ENCODE measurements at regions not wholly inside any gene's neighbourhood (a gene's known extent, or its start where the extent isn't known, plus 50 kb on each side); places are given as distances from the start of the nearest gene placed in this dataset.

DNA sequence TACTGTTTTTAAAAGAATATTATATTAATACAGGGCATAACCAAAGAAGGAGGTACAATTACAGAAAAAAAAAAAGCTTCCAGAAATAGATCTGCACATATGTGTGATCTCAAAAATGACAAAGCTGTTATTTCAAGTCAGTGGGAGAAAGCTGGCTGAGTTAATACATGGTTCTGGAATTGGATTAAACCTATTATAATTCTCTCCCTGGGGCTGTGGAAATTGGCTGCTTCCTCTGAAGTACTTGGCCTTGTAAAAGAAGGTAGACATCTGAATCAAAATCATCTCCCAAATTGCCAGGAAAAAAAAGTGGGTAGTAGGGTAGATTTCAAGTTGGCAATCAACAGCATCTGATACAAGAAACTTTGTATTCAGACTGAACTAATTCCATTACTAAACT is 723.9 kb upstream of the ALCAM start:
- TF ChIP-seq, protein P1, sequence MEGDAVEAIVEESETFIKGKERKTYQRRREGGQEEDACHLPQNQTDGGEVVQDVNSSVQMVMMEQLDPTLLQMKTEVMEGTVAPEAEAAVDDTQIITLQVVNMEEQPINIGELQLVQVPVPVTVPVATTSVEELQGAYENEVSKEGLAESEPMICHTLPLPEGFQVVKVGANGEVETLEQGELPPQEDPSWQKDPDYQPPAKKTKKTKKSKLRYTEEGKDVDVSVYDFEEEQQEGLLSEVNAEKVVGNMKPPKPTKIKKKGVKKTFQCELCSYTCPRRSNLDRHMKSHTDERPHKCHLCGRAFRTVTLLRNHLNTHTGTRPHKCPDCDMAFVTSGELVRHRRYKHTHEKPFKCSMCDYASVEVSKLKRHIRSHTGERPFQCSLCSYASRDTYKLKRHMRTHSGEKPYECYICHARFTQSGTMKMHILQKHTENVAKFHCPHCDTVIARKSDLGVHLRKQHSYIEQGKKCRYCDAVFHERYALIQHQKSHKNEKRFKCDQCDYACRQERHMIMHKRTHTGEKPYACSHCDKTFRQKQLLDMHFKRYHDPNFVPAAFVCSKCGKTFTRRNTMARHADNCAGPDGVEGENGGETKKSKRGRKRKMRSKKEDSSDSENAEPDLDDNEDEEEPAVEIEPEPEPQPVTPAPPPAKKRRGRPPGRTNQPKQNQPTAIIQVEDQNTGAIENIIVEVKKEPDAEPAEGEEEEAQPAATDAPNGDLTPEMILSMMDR (IDR thresholded peaks at IDR 0.05; ENCODE audit: insufficient read depth, low read depth, low read length) = no peak
- ChIA-PET POLR2A (no interaction called here), CTCF (interaction anchor here (0.6 kb wide), 1 partner anchor 285 kb away, joined by 4 read pairs; no protein-coding TSS in a partner anchor)
- DNase-seq (ENCODE audit: low read depth) = no peak
- Histone ChIP-seq H3K27me3 (ENCODE audit: control insufficient read depth, insufficient read depth, low read length) (no peaks in the 10 kb centered on the region), H3K4me3 (ENCODE audit: low read depth, low read length) (no peak overlapping the region), H3K36me3 (ENCODE audit: control insufficient read depth, insufficient read depth, low read length) (no peaks in the 10 kb centered on the region)

DNA sequence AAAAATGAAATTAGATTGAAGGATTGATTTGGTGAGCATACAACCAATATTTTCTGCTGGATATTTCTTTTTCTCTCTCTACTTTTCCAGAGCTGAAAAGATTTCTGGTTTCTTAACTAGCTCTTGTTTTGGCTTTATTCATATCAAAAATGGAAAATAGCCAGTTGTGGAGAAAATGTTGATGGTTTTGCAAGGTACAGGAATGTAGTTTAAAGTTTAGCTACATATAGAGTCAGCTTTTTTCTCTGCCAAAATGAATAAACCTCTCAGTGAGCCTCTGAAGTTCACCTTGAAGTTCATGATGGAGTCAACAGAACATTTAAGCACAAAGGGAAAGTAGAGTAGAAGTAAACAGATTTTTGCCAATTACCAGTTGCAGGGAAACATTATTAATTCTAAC is 720.5 kb upstream of the ALCAM start:
- CTCF ChIA-PET = no interaction called here

DNA sequence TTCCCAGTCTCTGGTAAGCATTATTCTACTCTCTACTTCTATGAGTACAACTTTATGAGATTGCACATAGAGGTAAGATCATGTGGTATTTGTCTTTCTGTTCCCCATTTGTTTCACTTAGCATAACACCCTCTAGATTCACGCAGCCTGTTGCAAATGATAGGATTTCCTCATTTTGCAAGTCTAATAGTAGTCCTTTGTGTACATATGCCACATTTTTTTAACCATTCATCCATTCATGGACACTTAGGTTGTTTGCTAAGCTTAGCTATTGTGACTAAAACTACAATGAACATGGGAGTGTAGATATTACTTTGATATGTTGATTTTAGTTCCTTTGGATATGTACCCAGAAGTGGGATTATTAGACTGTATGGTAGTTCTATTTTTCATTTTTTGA is 717.9 kb upstream of the ALCAM start:
- TF ChIP-seq, protein P1 (IDR thresholded peaks at IDR 0.05; ENCODE audit: insufficient read depth, low read depth, low read length) = no peak
- Histone ChIP-seq H3K27me3 (ENCODE audit: control insufficient read depth, insufficient read depth, low read length) (no peaks in the 10 kb centered on the region), H3K36me3 (ENCODE audit: control insufficient read depth, insufficient read depth, low read length) (no peaks in the 10 kb centered on the region), H3K4me3 (ENCODE audit: low read depth, low read length) (no peak overlapping the region)
- POLR2A ChIA-PET = no interaction called here
- CTCF ChIA-PET = no interaction called here
- no peak for DNase-seq (ENCODE audit: low read depth)

More for the DNA sequence above, 720.5 kb upstream of the ALCAM start:
- POLR2A ChIA-PET = no interaction called here
- TF ChIP-seq, protein P1 (IDR thresholded peaks at IDR 0.05; ENCODE audit: insufficient read depth, low read depth, low read length) = no peak
- H3K36me3 ChIP-seq (ENCODE audit: control insufficient read depth, insufficient read depth, low read length) = no peaks in the 10 kb centered on the region
- DNase-seq (ENCODE audit: low read depth) = no peak
- H3K4me3 ChIP-seq (ENCODE audit: low read depth, low read length) = no peak overlapping the region
- no peaks in the 10 kb centered on the region for H3K27me3 ChIP-seq (ENCODE audit: control insufficient read depth, insufficient read depth, low read length)

DNA sequence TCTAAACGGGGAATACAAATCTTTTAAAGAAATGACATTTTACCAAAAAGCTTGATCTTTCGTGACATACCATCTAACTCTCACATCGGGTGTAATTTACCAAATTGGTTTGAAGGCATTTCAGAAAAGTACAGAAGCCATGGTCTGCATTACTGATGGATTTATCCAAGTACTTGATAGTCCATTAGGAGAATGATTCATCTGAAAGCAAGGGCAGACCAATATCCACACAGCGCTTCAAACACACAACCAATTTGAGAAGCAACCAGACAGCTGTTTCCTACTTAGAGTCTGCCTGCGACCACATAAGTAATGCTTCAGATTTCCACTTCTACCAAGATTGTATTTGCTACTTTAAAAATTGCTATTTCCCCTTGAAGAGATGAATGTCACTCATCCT is 697.6 kb upstream of the ALCAM start:
- DNase-seq (ENCODE audit: low read depth) = no peak
- Histone ChIP-seq H3K36me3 (ENCODE audit: control insufficient read depth, insufficient read depth, low read length) (no peaks in the 10 kb centered on the region), H3K27me3 (ENCODE audit: control insufficient read depth, insufficient read depth, low read length) (no peaks in the 10 kb centered on the region), H3K4me3 (ENCODE audit: low read depth, low read length) (no peak overlapping the region)
- TF ChIP-seq, protein P1 (IDR thresholded peaks at IDR 0.05; ENCODE audit: insufficient read depth, low read depth, low read length) = no peak
- CTCF ChIA-PET = interaction anchor here (0.9 kb wide), 1 partner anchor 32 kb away, joined by 3 read pairs; no protein-coding TSS in a partner anchor
- POLR2A ChIA-PET = no interaction called here

DNA sequence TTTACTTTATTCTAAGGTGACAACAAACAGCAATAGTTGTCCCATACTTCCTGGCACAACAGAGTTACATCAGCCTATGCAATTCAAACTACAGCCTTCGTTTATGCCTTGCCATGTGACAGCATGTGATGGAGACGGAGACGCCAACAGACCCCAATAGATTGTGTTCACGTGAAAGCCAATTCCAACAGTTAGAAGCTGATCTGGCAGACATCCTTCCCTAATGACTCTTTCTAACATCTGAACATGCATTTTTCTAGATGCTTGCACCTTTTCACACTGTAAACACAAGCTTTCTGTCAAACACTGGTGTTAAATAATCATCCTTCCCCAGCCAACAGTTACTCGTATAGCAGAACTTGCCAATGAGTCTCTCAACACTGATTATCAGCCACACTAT is 694.4 kb upstream of the ALCAM start:
- no peak for DNase-seq (ENCODE audit: low read depth)
- POLR2A ChIA-PET = no interaction called here

More for the DNA sequence above, 694.4 kb upstream of the ALCAM start:
- TF ChIP-seq, protein P1 (IDR thresholded peaks at IDR 0.05; ENCODE audit: insufficient read depth, low read depth, low read length) = no peak
- Histone ChIP-seq H3K36me3 (ENCODE audit: control insufficient read depth, insufficient read depth, low read length) (no peaks in the 10 kb centered on the region), H3K4me3 (ENCODE audit: low read depth, low read length) (no peak overlapping the region), H3K27me3 (ENCODE audit: control insufficient read depth, insufficient read depth, low read length) (no peaks in the 10 kb centered on the region)
- CTCF ChIA-PET = no interaction called here

Data from BJ (cell line).